Medulla oblongata (tissue), 1 donor: ENCODE measurements at regions not wholly inside any gene's neighbourhood (a gene's known extent, or its start where the extent isn't known, plus 50 kb on each side); places are given as distances from the start of the nearest gene placed in this dataset.
"Not testable (repeated sequence)": the region's sequence is repeated elsewhere in the genome, so short reads cannot be mapped to it uniquely, and the experiment has no call there.

Experiments
- DNase-seq: peaks from one replicate; pipeline ENCODE4 v3.0.0-alpha.2; 2015; ENCODE audit errors: extremely low spot score

DNA sequence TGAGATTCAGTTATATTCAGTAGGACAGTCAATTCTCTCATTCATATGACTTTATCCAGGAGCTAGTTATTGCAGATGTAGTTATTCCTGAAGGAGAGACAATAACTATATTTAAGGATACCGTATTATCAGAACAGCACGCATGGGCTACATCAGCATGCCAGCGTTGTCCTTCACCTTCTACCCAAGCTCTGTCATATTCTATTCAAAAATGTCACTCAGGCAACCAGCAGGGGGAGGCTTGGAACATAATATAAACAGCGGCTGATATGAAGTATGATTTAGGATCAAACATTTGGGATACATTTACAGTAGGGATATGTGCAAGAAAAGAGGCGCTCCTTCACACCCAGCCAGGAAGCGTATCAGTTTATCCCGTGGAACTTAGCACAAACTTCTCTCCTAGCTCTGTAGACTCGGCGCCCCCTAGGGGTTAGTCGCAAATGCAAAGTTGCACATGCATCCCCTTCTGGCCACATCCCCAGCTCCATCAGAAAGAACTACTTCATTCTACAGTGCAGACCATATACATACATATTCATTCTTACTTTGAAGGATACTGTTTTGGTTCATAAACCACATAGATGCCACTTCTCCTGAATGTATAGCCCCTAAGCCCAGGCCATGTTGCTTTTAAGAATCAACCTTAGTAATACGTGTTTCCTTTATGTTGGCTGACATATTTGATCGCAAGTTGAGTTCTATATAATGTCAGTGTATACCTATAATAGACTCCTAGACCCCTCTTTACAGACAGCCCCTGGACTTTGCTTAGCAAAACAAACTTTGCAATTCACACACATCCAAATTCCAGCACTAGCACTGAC lies 759.4 kb downstream of the ADCYAP1 start:
- peak; percentile 38 for DNase-seq

GRCh38 chr18:1665079-1665478 lies 760.4 kb downstream of the ADCYAP1 start:
- DNase-seq = no peak

DNA sequence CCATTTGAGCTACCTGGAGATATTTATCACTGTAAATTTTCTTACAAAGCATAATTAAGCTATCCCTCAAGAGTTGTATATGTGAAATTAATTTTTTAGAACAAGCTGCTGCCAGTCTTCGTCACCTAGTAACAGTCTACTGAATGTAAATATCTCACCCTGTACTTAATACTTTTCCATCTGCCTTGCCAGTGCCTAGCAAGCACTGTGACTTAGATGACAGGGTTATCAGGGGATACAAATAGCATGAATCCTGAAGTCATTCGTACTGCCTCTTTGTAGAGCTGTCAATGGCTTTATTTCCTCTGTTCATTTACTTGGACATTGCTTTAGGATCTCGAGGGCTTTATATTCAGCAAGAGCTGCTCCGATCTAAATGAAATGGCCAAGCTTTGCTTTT lies 763.6 kb downstream of the ADCYAP1 start:
- DNase-seq = no peak

- DNase-seq = not testable (repeated sequence)
Observed at GRCh38 chr18:1671710-1672109, 767.0 kb downstream of the ADCYAP1 start.

DNA sequence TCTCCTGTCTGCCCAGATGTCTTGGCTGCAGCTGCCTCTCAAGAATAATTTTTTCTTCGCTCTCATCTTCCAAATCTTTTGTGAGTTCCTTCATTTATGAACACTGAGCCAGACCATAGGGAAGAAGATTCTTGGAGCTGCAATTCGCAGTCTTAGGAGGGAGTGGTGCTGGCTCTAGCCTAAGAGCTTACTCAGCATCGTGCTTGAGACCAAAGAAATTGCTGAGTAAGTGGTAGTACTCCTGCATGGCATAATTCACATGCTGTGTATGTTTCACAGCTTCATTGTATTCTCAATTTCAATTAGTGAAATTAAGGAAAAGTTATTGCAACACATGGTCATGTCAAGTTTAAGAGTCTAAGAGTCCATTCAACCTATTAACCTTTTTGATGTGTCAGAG lies 771.7 kb downstream of the ADCYAP1 start:
- no peak for DNase-seq

DNA sequence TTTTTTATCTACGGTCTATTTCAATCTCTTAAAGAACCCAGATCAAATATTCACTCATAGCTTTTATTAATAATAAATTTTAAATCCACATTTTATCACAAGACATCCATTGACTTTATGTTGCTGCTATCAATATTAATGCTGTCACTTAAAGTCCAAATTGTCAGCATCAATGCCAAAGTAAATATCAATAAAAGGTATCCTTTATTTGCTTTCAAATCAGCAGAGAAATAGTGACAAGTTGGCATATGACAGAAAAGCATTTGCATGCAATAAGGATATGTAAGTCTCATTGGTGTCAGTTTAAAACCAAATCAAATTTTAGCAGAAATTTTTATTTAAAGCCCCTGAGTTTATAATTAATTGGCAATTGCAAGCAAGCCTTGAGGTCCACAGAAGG lies 775.4 kb downstream of the ADCYAP1 start:
- DNase-seq = no peak

GRCh38 chr18:1691863-1692262 lies 787.2 kb downstream of the ADCYAP1 start:
- no peak for DNase-seq

DNA sequence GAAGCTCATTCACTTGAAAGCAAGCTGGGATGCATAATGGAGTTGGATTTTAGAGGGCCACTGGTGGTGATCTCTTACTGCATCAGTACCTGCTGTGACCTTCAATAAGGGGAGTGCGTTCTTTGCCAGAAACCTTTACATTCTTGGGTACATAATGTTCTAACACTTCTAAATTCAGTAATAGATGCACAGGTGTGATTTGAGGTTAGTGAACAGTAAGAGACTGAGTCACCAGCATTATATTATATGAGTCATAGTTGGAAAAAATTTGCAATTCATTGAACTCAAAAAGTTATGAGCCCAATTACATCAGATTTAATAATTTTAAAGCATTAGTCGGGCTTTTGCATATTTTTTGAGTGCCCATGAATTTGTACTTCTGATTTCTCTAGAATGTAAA lies 803.3 kb downstream of the ADCYAP1 start:
- no peak for DNase-seq

DNA sequence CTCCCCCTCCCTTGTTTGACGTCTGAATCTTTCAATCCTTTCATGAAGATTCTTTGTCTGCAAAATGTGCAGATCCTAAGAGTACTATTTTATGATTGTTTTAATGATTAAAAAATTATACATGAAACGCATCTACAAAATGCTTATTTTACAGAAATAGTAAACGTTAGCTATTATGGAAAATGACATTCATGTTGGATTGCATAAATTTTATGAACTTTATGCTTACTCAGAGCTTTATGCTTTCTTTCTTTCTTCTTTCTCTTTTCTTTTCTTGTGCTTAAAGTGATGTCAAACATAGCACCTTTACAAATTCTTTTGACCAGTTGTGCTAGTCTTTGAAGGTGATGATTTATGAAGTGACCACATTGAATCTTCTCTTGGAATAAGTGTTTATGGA lies 805.4 kb downstream of the ADCYAP1 start:
- no peak for DNase-seq

- no peak for DNase-seq
Observed at GRCh38 chr18:1732143-1732542, 827.5 kb downstream of the ADCYAP1 start.

GRCh38 chr18:1746131-1746530 lies 825.2 kb downstream of the METTL4 start:
- no peak for DNase-seq

GRCh38 chr18:1751249-1751648 lies 820.1 kb downstream of the METTL4 start:
- DNase-seq = no peak

DNA sequence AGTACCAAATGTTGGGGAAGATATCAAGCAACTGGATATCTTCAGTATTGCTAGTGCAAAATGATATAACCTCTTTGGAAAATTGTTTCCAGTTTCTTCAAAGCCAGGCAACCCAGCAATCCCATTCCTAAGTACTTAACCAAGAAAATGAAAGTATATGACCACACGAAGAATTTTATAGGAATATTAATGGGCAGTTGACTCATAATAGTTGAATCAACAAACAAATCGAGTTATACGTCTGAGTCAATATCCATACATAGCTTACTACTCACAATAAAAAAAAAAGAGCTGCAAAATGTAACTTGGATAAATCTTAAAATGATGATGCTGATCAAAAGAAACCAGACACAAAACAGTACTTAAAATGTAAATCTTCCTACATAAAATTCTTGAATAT lies 810.4 kb downstream of the METTL4 start:
- no peak for DNase-seq

DNA sequence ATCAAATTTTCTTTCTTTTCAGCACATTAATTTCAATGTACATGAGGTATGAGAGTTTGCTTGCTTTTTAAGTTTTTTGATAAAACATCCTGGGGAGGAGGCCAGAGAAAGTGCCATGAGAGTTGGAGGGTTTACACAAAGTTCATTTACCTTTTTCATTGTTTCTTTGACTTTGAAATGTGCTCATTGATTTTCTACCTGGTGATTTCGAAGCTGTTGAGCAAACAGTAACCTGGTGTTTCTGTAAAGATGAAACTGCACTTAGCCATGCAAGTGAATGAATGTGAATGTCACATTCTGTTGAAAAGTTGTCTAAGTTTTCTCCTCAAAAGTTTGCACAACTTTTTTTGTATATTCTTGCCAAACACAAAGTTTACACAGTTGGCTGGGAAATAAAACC lies 797.0 kb downstream of the METTL4 start:
- DNase-seq = no peak

DNA sequence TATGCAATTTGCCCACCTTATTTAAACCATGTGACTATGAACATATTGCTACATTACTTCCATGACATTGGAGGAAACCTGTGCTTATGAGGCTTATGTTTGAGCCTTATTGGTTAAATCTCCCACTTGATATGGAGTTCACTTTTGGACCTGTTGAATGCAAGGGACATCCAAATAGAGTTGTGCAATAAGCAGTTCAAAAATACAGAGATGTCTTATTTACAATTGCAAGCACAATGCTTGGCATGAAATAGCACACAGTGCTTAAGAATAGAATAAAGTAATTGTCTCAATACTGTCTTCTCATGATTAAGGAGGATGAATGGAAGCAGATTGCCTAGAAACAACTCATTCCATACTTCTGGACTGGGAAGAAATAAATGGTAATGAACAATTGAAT lies 793.5 kb downstream of the METTL4 start:
- DNase-seq = no peak

DNA sequence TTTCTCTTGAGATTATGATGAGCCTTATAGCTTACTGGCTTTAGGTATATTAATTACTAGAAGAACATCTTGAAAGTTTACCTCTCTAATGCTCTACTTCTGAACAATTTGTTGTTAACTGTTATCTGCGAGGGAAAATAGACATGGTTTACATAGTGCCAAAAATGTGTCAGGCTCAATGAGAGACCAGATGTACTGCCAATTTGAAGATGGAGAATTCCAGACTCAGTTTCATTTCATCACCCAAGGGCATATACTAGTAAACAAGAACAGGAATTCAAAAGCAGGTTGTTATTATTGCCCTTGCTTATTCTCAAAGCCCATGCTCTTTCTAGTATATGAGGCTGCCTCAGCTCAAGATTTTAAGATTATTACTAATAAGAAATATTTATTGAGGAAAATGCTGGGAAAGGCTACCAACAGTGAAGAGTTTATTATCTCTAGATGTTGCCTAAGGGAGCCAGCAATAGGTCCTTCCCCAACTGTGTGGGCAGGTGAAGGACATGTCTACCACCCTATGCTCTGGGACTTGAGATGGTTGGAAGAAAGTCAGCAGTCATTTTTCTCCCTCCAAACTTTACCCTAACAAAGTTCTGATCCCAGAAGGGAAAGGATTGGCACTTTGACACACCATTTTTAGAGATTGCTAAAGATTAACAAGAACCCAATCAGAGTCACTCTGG lies 792.7 kb downstream of the METTL4 start:
- DNase-seq = no peak

- DNase-seq = no peak
Observed at GRCh38 chr18:1779587-1779986, 791.7 kb downstream of the METTL4 start.

DNA sequence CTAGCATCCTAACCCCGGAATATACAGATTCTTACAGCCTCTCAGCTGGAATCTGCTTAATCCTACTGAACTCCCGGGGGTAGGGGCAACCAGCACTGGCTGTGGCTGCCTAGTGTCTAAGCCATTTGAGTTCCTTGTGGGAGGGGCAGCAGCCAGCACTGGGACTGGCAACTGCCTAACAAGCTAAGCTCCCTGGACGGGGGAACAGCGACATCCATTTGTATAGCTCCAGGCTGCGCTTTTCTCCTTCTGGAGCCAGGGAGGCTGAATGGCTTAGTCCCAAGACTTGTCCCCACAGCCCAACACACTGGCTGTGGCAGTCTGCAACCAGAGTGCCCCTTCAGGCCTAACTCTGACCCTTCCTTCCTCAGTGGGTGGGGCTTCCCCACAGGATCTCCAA lies 787.2 kb downstream of the METTL4 start:
- no peak for DNase-seq

GRCh38 chr18:1785980-1786379 lies 785.3 kb downstream of the METTL4 start:
- DNase-seq = not testable (repeated sequence)

DNA sequence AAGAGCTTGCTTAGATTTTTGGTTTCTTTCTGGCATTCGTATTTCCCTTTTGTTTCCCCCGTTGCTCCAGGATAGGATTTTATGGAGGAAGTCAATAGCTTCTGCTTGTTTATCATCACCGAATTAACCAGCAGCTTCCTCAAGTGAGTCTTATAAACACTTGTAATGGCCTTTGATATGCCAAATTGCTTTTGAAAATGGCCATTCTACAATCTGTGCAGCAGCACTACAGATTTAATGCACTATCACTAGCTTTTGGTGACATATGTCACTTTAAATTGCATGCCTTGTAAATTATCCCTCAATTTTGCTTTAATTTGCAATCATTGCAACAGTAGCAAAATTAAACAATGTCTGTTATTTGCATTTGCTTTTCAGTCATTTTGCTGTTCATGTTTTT lies 774.7 kb downstream of the METTL4 start:
- no peak for DNase-seq

DNA sequence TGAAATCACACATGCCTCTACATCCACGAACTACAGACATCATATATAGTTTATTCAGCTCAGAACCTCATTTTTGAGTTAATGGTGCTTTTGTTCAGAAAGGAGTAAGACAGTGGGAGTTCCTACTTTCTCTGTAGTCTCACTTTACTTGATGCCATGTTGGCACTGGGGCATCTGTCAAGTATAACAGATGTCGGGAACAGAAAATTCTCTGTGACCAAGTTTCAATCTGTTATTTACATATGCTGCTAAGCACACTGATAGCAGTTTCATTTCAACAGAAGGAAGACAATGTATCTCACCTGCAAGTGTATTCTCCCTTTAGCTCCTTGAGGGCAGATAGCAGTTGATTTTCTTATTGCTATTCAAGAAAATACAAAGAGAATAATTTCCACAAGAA lies 774.1 kb downstream of the METTL4 start:
- DNase-seq = no peak

GRCh38 chr18:1805521-1805920 lies 765.8 kb downstream of the METTL4 start:
- DNase-seq = no peak

- DNase-seq = no peak
Observed at GRCh38 chr18:1806884-1807615, 764.3 kb downstream of the METTL4 start.
